Right renal pelvis (tissue), 4 donors: ENCODE measurements at regions not wholly inside any gene's neighbourhood (a gene's known extent, or its start where the extent isn't known, plus 50 kb on each side); places are given as distances from the start of the nearest gene placed in this dataset.

Experiments used
- DNase-seq, 4 donors: peaks; one replicate each; pipeline ENCODE4 v3.0.0-alpha.2; 2013; ENCODE audit warnings: low read depth in 4 of 4, low spot score in 3 of 4, missing footprints in 1 of 4

GRCh38 chr3:72543246-72543645 lies 305.0 kb downstream of the SHQ1 start:
- no peak for DNase-seq

GRCh38 chr3:72542781-72543180 lies 305.5 kb downstream of the SHQ1 start:
- no peak for DNase-seq

- DNase-seq = no peak
Observed at GRCh38 chr3:72539856-72540255, 308.4 kb downstream of the SHQ1 start.

GRCh38 chr3:72538070-72538745 lies 310.0 kb downstream of the SHQ1 start:
- DNase-seq = no peak

GRCh38 chr3:72537448-72537847 lies 310.8 kb downstream of the SHQ1 start:
- DNase-seq = no peak

GRCh38 chr3:72536878-72537267 lies 311.4 kb downstream of the SHQ1 start:
- DNase-seq = no peak

GRCh38 chr3:72536206-72536877 lies 311.9 kb downstream of the SHQ1 start:
- no peak for DNase-seq

- peak; percentile 15 to 52 (median 36) for DNase-seq
Observed at GRCh38 chr3:72535772-72536171, 312.5 kb downstream of the SHQ1 start.

GRCh38 chr3:72533591-72534473 lies 314.4 kb downstream of the SHQ1 start:
- no peak for DNase-seq

- no peak for DNase-seq
Observed at GRCh38 chr3:72530426-72530825, 317.8 kb downstream of the SHQ1 start.

- DNase-seq = no peak
Observed at GRCh38 chr3:72529081-72529480, 319.2 kb downstream of the SHQ1 start.

GRCh38 chr3:72523429-72524151 lies 324.7 kb downstream of the SHQ1 start:
- no peak for DNase-seq

GRCh38 chr3:72520690-72521308 lies 327.4 kb downstream of the SHQ1 start:
- no peak for DNase-seq

GRCh38 chr3:72519946-72520604 lies 328.2 kb downstream of the SHQ1 start:
- no peak for DNase-seq

- DNase-seq = no peak
Observed at GRCh38 chr3:72517921-72518424, 330.3 kb downstream of the SHQ1 start.

GRCh38 chr3:72517336-72517735 lies 330.9 kb downstream of the SHQ1 start:
- no peak for DNase-seq

- no peak for DNase-seq
Observed at GRCh38 chr3:72516361-72516760, 331.9 kb downstream of the SHQ1 start.

- no peak for DNase-seq
Observed at GRCh38 chr3:72515941-72516340, 332.3 kb downstream of the SHQ1 start.

- DNase-seq = no peak
Observed at GRCh38 chr3:72515281-72515680, 333.0 kb downstream of the SHQ1 start.

- no peak for DNase-seq
Observed at GRCh38 chr3:72510247-72510646, 338.0 kb downstream of the SHQ1 start.
